Neural cell (in vitro differentiated cells): ENCODE measurements at regions not wholly inside any gene's neighbourhood (a gene's known extent, or its start where the extent isn't known, plus 50 kb on each side); places are given as distances from the start of the nearest gene placed in this dataset.

Source experiments
- H2AFZ ChIP-seq: fragments of 200-600, 300-800 bp; sonication (generic), shearing (Covaris generic); 2 replicates; pipeline ENCODE4 v1.6.0; 2014; ENCODE audit warnings: low read depth, mild to moderate bottlenecking, antibody characterized with exemption, low read length, moderate library complexity
- H3F3A ChIP-seq: fragments of 200-600 bp; shearing (Covaris generic); 2 replicates; pipeline ENCODE4 v1.6.1; 2016; ENCODE audit warnings: mild to moderate bottlenecking, moderate library complexity, mixed read lengths, antibody characterized with exemption, low read length; ENCODE audit not compliant: insufficient read depth, poor library complexity, severe bottlenecking
- H3K27ac ChIP-seq: fragments of 200-600, 300-800 bp; sonication (generic), shearing (Covaris generic); 2 replicates; pipeline ENCODE4 v1.5.1; 2014; ENCODE audit warnings: mild to moderate bottlenecking, low read length, moderate library complexity
- H3K27me3 ChIP-seq: fragments of 300-800, 200-600 bp; sonication (generic), shearing (Covaris generic); 2 replicates; pipeline ENCODE4 v1.6.0; 2014; ENCODE audit warnings: mild to moderate bottlenecking, low read depth, low read length, moderate library complexity; ENCODE audit not compliant: insufficient read depth
- H3K36me3 ChIP-seq: fragments of 300-800, 200-600 bp; sonication (generic), shearing (Covaris generic); 2 replicates; pipeline ENCODE4 v1.5.1; 2014; ENCODE audit warnings: mild to moderate bottlenecking, antibody characterized with exemption, low read length, moderate library complexity; ENCODE audit not compliant: insufficient read depth
- H3K4me2 ChIP-seq: fragments of 300-800, 200-600 bp; sonication (generic), shearing (Covaris generic); 2 replicates; pipeline ENCODE4 v1.6.0; 2014; ENCODE audit warnings: mild to moderate bottlenecking, low read length
- H3K4me3 ChIP-seq: fragments of 300-800, 200-600 bp; sonication (generic), shearing (Covaris generic); 2 replicates; pipeline ENCODE4 v1.5.1; 2014; ENCODE audit warnings: mild to moderate bottlenecking, low read length, moderate library complexity
- H3K79me2 ChIP-seq: fragments of 200-600 bp; shearing (Covaris generic); replicated peaks from 2 replicates; pipeline ENCODE4 v1.6.0; 2014; ENCODE audit warnings: mild to moderate bottlenecking, low read length, moderate library complexity; ENCODE audit not compliant: insufficient read depth
- H3K9ac ChIP-seq: fragments of 300-800, 200-600 bp; sonication (generic), shearing (Covaris generic); 2 replicates; pipeline ENCODE4 v1.6.1; 2016; ENCODE audit warnings: mild to moderate bottlenecking, low read length, mixed read lengths
- H3K9me2 ChIP-seq: fragments of 200-600 bp; shearing (Covaris generic); 2 replicates; pipeline ENCODE4 v1.6.1; 2016; ENCODE audit warnings: mild to moderate bottlenecking, low read length, mixed read lengths; ENCODE audit not compliant: insufficient read depth
- H3K9me3 ChIP-seq: fragments of 200-600, 300-800 bp; sonication (generic), shearing (Covaris generic); 2 replicates; pipeline ENCODE4 v1.6.1; 2016; ENCODE audit warnings: mild to moderate bottlenecking, mixed run types, low read length, moderate library complexity, mixed read lengths
- H4K20me1 ChIP-seq: fragments of 200-600 bp; shearing (Covaris generic); 2 replicates; pipeline ENCODE4 v1.6.1; 2016; ENCODE audit warnings: mild to moderate bottlenecking, mixed run types; ENCODE audit not compliant: insufficient read depth
- EP300 ChIP-seq: fragments of 450-650 bp; conservative IDR thresholded peaks from 2 replicates; pipeline ENCODE4 v1.6.1; 2014; ENCODE audit warnings: antibody characterized with exemption, mild to moderate bottlenecking, moderate library complexity; ENCODE audit not compliant: poor library complexity, severe bottlenecking
- EZH2 ChIP-seq: fragments of 200-600, 300-800 bp; shearing (Covaris generic), sonication (generic); IDR thresholded peaks from 2 replicates; pipeline ENCODE4 v1.6.1; 2014; ENCODE audit warnings: antibody characterized with exemption, low read length, borderline replicate concordance, mild to moderate bottlenecking; ENCODE audit not compliant: insufficient read depth, poor library complexity, severe bottlenecking
- MXI1 ChIP-seq: fragments of 450-650 bp; conservative IDR thresholded peaks from 2 replicates; pipeline ENCODE4 v1.6.1; 2014; ENCODE audit warnings: antibody characterized with exemption, mild to moderate bottlenecking; ENCODE audit not compliant: poor library complexity, severe bottlenecking
- POLR2AphosphoS5 ChIP-seq: IDR thresholded peaks from 2 replicates; pipeline ENCODE4 v1.6.1; 2012
- RAD21 ChIP-seq: fragments of 450-650 bp; conservative IDR thresholded peaks from 2 replicates; pipeline ENCODE4 v1.6.1; 2014; ENCODE audit warnings: antibody characterized with exemption, mild to moderate bottlenecking, moderate library complexity
- SMC3 ChIP-seq: fragments of 450-650 bp; conservative IDR thresholded peaks from 2 replicates; pipeline ENCODE4 v1.6.1; 2014; ENCODE audit warnings: antibody characterized with exemption, mild to moderate bottlenecking, moderate library complexity; ENCODE audit not compliant: poor library complexity
- TAF1 ChIP-seq: IDR thresholded peaks from 2 replicates; pipeline ENCODE4 v1.6.1; 2012; ENCODE audit warnings: low read depth
- TF ChIP-seq, protein P1 (sequence below): IDR thresholded peaks from 2 replicates; pipeline ENCODE4 v1.6.1; 2012; ENCODE audit warnings: borderline replicate concordance
- TF ChIP-seq, protein P2 (sequence below): fragments of 450-650 bp; IDR thresholded peaks from 2 replicates; pipeline ENCODE4 v1.5.1; 2014; ENCODE audit warnings: antibody characterized with exemption, mild to moderate bottlenecking, moderate library complexity; ENCODE audit not compliant: poor library complexity, severe bottlenecking

DNA sequence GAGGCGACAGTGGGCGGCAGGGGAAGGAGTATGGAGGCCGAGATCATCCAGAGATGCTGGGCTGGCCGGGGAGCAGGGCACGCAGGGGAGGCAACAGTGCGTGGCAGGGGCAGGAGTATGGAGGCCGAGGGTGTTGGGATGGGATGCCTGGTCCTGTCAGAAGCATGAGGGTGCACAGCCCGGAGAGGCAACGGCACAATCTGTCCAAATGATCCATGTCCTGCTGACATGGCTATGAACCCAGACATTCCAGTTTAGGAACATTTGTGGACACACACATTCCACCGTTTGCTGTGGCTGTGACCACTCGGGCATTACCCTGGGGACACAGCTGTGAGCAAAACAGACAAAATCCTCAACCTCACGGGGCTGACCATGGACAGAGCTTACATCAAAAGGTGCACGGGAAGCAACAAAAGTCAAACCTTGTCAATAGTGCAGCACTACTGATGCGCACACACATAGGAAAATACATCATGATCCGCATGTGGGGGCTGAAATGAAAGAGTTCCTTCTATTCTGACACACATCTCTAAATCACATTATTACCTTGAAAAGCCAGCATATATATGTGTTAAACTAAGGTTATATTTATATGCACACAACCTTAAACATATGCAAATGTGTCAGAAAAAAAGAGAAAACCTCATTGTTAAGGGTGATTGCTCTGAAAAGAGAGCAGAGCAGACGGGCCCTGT is 144.0 kb upstream of the GPC1 start:
- Histone ChIP-seq H3K9ac (no peak overlapping the region), H3K9me3 (no peaks in the 10 kb centered on the region), H3K9me2 (no peaks in the 10 kb centered on the region), H3K4me2 (no peak overlapping the region), H3K27me3 (no peaks in the 10 kb centered on the region), H3K36me3 (no peaks in the 10 kb centered on the region), H3F3A (no peaks in the 10 kb centered on the region), H3K27ac (no peak overlapping the region), H4K20me1 (no peaks in the 10 kb centered on the region), H2AFZ (no peak overlapping the region), H3K4me3 (no peak overlapping the region), H3K79me2 (no peaks in the 10 kb centered on the region)
- TF ChIP-seq, protein P1, sequence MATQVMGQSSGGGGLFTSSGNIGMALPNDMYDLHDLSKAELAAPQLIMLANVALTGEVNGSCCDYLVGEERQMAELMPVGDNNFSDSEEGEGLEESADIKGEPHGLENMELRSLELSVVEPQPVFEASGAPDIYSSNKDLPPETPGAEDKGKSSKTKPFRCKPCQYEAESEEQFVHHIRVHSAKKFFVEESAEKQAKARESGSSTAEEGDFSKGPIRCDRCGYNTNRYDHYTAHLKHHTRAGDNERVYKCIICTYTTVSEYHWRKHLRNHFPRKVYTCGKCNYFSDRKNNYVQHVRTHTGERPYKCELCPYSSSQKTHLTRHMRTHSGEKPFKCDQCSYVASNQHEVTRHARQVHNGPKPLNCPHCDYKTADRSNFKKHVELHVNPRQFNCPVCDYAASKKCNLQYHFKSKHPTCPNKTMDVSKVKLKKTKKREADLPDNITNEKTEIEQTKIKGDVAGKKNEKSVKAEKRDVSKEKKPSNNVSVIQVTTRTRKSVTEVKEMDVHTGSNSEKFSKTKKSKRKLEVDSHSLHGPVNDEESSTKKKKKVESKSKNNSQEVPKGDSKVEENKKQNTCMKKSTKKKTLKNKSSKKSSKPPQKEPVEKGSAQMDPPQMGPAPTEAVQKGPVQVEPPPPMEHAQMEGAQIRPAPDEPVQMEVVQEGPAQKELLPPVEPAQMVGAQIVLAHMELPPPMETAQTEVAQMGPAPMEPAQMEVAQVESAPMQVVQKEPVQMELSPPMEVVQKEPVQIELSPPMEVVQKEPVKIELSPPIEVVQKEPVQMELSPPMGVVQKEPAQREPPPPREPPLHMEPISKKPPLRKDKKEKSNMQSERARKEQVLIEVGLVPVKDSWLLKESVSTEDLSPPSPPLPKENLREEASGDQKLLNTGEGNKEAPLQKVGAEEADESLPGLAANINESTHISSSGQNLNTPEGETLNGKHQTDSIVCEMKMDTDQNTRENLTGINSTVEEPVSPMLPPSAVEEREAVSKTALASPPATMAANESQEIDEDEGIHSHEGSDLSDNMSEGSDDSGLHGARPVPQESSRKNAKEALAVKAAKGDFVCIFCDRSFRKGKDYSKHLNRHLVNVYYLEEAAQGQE: no peak
- no peak for TF ChIP-seq MXI1
- TF ChIP-seq RAD21: no peak
- no peak for TF ChIP-seq EP300
- no peak for TF ChIP-seq EZH2
- TF ChIP-seq TAF1: no peak
- TF ChIP-seq, protein P2, sequence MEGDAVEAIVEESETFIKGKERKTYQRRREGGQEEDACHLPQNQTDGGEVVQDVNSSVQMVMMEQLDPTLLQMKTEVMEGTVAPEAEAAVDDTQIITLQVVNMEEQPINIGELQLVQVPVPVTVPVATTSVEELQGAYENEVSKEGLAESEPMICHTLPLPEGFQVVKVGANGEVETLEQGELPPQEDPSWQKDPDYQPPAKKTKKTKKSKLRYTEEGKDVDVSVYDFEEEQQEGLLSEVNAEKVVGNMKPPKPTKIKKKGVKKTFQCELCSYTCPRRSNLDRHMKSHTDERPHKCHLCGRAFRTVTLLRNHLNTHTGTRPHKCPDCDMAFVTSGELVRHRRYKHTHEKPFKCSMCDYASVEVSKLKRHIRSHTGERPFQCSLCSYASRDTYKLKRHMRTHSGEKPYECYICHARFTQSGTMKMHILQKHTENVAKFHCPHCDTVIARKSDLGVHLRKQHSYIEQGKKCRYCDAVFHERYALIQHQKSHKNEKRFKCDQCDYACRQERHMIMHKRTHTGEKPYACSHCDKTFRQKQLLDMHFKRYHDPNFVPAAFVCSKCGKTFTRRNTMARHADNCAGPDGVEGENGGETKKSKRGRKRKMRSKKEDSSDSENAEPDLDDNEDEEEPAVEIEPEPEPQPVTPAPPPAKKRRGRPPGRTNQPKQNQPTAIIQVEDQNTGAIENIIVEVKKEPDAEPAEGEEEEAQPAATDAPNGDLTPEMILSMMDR: no peak
- no peak for TF ChIP-seq POLR2AphosphoS5
- TF ChIP-seq SMC3: no peak

DNA sequence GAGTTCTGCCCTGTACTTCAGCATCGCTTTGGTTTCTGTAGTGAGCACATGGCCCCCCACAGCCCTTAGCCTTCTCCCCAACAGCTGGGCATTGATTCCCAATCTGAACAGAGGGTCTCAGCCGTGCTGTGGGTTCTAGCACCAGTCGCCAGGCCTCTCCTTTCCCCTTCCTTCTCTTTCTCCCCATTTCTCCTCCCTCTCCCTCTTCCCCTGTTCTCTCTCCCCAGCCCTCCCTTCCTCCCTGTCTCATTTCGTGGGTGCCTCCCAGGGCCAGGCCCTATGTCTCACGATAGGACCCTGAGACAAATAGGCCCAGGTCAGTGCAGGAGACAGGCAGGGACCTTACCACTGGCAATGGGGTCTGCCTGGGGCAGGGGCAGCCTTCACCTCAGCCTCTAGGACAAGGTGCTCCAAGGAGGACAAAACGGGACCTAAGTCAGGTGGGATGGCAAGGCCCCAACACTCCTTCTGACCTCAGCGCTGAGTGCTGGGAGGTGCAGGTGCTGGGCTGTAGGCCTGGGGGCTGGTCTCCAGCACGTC is 143.4 kb upstream of the GPC1 start:
- no peaks in the 10 kb centered on the region for H3K9me2 ChIP-seq
- no peak overlapping the region for H3K9ac ChIP-seq
- no peaks in the 10 kb centered on the region for H4K20me1 ChIP-seq
- no peak overlapping the region for H3K4me2 ChIP-seq
- no peak overlapping the region for H3K4me3 ChIP-seq
- H3K79me2 ChIP-seq: no peaks in the 10 kb centered on the region
- no peak overlapping the region for H2AFZ ChIP-seq
- H3K9me3 ChIP-seq: no peaks in the 10 kb centered on the region
- H3K36me3 ChIP-seq: no peaks in the 10 kb centered on the region
- no peaks in the 10 kb centered on the region for H3K27me3 ChIP-seq
- H3K27ac ChIP-seq: no peak overlapping the region
- no peaks in the 10 kb centered on the region for H3F3A ChIP-seq
- no peak for TF ChIP-seq SMC3
- no peak for TF ChIP-seq EZH2
- TF ChIP-seq, protein P2: no peak
- no peak for TF ChIP-seq RAD21
- TF ChIP-seq TAF1: no peak
- no peak for TF ChIP-seq MXI1
- no peak for TF ChIP-seq EP300
- no peak for TF ChIP-seq POLR2AphosphoS5
- TF ChIP-seq, protein P1: no peak
